Anterior cingulate cortex (tissue), 58 donors: ENCODE measurements at regions not wholly inside any gene's neighbourhood (a gene's known extent, or its start where the extent isn't known, plus 50 kb on each side); places are given as distances from the start of the nearest gene placed in this dataset.
"Not testable (repeated sequence)": the region's sequence is repeated elsewhere in the genome, so short reads cannot be mapped to it uniquely, and the experiment has no call there.

ENCODE experiments used
- DNase-seq, 58 donors: peaks; one replicate each; lab custom pipeline; 2025; lab: John Stamatoyannopoulos, UW

DNA sequence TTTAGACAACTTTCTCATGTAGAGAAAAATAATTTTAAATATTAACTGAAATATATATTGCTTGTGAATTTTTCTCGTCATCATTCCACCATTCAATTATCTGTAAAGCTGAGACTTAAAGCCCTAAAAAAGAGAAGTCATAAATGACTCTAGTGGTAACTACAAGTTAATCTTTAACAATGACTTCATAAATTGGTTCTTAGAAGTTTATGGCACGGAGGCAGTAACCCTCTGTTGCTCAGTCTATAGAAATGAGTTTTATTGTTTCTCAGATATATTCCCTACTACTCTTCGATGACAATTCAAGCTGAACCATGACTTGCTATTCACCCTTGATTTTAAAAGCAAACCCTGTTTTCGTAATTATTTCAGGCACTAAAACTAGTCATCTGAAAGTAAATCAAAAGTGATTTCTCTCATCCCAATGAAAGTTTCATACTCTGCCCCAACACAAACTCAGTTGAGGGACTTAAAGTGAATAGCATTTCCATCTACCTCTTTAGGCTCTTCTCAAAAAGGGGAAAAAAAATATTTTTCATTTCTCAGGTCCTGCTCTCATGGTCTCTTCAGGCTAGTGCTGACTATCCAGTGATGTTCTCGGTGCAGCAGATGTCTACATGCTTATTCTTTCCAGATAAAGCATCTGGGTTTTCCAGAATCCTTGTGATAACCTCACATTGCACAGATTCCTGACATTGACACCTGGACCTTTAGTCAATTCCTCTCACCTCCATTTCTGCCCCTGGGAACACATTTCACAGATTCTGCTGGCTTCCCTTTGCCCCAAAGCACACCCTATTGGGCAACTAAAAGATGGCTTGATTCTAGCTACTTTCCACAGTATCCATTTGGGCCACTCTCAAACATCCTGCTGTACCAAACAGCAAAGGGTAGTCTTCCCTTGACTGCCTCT, 207.8 kb upstream of the LRATD1 start:
- DNase-seq, result no peak

DNA sequence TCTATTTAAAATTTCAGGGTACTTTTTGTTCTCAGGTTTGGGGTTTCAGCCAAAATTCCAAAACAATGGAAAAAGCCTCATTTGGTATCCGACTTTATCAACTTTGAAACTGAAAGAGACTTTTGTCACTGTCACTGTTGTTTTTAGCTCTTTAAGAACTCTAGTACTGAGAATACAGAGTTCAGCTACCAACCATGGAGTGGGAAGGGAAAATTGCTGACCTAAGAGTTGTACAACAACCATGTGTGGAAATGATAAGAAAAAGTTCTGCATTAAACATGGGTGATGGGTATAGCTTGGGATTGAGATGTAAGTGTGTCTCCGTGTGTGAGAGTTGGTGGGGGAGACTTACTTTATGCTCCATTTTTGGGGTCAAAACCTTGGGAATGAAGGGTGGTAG, 206.6 kb upstream of the LRATD1 start:
- DNase-seq, result no peak

DNA sequence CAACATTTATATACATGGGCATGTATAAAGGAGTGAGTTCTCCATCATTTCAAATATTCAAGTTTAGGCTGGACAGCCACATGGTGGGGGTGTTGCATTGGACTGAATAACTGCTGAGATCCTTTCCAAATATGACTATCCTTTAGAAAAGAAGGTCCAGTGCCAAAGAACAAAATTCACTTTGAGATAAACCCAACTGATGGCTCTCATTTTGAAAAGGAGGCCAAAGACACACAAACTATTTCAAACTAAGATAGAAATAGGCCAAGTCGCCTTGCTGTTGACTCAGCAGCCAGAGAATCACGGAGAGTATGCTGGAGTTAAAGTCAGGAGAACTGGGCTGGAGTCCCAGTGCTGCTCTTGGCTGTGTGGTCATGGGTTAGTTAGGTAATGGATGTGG, 204.5 kb upstream of the LRATD1 start:
- no peak for DNase-seq

DNA sequence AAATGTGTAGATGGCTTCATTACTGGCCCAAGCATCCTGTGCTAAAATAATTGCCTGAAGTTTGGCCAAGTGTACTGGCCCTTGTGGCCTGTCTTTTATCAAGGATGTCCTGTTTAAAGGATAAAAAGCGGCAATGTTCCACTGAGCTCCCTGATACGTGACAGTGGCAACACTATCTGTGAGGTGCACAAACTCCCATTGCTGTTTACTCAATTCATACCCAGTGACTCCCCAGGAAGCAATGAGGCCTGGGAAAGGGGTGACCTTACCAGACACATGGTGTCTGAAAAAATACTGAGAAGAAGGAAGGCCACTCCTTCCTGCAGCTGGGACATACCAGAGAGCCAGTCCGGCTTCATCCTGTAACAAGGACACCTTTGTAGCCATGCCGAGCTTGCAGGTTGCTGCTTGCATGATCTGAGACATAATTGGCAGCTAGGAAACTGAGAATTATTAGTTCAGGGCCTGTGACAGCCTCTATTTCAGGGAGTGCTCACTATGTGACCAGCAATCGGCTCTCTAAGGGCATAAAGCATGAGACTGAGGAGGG, 198.5 kb upstream of the LRATD1 start:
- no peak for DNase-seq

DNA sequence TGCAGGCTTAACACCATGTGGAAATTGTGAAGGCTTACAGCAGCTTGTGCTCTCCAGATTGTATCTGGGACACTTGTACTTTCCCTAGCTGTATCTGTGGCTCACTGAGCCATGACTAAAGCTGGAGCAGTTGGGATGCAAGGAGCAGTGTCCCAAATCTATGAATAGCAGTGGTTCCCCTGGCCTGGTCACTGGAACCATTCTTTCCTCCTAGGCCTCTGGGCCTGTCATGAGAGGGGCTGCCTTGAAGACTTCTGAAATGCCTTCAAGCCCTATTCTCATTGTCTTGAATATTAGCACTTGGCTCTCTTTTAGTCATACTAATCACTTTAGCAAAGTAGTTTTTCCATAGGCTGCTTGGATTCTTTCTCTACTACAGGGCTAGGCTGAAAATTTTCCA, 186.8 kb upstream of the LRATD1 start:
- DNase-seq, result no peak

DNA sequence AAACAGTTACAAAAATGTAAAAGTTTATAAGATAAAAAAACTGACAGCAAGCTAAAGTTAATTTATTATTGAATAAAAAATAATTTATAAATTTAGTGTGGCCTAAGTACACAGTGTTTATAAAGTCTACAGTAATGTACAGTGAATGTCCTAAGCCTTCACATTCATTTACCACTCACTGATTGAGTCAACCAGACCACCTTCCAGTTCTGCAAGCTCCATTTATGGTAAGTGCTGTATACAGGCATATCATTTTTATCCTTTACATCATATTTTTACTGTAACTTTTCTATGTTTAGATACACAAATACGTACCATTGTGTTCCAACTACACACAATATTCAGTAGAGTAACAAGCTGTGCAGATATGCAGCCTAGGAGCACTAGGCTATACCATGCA, 184.2 kb upstream of the LRATD1 start:
- no peak for DNase-seq

DNA sequence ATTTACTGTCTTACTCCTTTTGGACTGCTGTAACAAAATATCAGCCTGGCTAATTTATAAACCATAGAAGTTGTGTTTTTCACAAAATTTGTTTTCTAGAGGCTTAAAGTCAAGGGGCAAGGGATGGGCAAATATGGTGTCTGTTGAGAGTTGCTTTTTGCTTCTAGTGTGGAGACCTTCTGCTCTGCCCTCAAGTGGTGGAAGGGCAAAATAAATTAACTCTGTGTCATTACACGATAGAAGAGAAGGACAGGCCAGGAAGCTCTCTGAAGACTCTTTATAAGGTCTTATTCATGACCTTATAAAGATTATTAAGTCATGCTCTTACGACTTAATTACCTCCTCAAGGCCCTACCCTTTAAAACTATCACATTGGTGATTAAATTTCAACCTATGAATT, 181.2 kb upstream of the LRATD1 start:
- no peak for DNase-seq

DNA sequence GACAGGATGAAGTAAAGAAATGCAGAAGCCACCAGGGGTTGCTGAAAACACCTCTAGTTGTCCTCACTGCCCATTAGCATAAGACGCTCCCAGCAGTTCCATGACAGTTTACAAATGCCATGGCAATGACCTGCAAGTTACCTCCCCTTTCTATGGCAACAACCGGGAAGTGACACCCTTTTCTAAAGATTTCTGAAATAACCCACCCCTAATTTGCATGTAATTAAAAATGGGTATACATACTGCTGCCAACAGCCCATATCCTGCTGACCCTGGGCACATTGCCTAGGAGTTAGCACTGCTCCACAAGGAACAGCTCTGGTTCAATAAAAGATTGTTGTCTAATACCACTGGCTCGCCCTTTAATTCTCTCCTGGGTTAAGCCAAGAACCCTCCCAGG, 178.3 kb upstream of the LRATD1 start:
- DNase-seq, result no peak

DNA sequence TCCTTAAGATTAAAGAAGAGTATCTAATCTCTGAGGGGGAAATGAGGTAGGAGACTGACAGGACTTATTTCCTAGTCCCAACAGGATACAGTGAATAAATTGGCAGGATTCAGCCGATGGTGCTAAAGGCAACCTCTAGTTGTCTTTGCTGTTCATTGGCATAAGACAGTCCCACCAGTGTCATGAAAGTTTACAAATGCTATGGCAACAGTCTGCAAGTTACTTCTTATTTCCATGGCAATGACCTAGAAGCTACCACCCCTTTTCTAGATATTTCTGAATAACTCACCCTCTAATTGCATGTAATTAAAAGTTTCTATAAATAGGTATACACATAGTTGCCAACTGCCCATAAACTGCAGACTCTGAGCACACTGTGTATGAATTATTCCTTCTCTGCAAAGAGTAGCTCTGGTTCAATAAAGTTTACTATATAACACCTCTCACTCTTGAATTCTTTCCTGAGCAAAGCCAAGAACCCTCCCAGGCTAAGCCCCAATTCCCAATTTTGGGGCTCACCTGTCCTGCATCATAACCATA, 172.7 kb upstream of the LRATD1 start:
- DNase-seq, result no peak

DNA sequence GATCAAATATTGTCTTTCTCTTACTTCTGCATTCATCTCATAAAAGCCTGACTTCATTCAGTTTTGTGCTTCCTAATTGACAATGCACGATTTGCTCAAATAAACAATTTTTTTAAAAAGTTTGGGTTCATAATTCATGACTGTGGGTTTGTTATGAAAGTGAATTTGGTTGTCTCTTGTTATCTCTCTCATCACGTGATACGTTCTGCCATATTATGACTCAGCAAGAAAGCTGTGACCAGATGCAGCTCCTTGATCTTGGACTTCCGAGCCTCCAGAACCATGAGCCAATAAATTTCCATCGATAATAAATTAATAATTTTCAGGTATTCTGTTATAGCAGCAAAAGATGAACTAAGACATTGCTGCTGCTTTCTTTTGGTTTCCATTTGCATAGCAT, 156.5 kb upstream of the LRATD1 start:
- DNase-seq, result no peak

DNA sequence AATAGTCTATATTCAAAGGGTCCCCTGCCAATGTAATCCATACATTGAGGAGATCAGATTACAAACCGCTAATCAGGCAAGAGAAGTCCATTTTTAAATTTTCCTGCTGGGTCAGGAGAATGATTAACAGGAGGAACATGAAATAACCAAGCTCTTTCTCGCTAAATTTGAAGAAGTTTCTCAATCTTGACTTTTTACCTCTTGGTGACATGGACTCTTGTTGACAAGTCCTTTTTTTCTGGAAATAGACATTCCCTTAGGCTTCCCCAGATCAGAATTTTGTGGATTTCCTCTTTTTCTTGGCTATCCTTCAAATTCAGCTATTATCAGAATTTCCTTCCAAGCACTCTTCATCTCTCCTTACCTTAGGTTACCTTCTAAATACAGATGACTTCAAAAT, 153.0 kb upstream of the LRATD1 start:
- DNase-seq, result no peak

DNA sequence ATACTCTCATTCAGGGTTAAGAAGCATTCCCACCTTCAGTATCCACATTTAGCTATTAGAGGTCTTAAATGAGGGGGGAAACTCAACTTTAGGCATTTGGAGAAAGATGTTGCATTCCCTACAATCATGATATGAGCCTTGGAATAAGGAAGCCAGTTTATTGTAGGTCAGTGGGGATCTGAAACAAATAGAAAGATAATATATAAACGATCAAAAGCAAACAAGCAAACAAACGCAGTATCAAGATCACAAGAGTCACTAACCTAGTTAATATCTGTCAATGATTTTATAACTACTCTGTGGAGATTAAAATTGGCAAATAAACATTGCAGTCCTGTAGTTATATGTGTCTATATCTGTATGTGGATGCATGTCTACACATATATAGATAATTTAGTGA, 152.4 kb upstream of the LRATD1 start:
- no peak for DNase-seq

DNA sequence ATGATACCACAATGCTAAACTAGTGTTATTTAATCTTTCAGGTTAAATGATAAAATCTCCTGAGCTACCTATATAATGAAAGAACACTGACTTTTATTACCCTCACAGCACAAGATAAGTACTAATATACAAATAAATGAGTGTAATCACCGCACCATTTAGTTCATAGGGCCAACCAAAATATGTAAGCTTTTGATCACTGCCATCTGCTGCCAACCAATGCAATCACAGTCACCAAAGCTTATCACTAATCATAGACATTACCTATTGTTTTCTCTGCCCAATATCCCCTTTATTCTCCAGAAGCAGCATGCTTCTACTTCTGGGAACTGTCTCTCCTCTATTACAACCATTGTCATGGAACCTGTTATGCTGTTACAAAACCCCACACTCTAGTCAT, 151.6 kb upstream of the LRATD1 start:
- no peak for DNase-seq

DNA sequence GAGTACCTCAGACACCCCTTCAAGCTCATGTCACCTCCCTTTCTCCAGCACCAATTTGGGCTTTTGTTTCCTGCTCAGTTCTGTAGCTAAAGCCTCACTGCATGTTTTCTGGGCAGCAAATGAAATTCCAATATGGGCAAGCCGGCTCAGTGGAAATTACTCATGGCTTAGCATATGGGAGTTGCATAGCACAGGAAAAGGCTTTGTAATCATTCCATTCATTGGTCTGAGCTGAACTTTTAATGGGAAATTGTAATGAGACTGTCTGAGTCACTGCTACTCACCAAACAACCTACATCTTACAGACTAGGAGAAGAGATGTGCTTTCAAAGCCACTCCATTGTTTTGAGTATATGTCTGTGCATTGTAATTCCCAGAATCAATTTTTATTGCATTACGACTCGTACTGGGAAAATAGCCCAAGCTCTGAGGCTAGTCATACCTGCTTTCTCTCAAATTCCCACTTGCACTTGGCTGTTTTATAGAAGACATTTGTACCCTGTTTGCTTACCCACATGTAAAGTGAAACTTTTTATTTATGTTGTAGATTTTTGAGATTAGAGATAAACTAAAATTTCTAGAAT, 139.5 kb upstream of the LRATD1 start:
- no peak for DNase-seq

DNA sequence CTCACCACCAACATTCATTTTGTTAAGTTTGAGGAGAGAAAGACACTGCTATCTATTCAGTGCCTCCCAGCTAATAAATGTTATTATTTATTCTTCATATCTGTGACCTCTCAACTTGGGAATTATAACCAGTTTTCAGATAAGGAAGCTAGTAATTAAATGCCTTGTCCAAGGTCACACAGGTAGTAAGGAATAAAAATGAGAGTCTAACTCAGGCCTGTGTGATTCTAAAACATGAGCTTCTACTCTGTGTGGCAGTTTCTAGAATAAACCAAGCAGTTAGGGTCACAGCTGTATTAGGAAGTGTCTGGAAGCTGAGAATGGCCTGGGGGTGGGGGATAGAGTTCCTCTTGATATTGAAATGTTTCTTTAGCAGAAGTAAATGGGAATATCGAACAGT, 137.8 kb upstream of the LRATD1 start:
- no peak for DNase-seq

DNA sequence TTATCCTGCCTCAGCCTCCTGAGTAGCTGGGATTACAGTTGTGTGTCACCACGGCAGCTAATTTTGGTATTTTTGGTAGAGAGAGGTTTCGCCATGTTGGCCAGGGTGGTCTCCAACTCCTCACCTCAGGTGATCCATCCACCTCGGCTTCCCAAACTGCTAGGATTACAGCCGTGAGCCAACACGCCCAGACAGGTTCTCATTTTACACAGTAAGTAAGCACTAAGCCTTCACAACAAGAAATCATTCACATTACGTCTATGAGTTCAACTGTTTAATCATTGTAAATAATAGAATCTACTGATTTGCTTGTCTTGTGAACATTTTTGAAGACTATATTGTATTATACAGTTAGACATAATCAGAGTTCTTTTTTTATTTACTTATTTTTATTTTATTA, 131.5 kb upstream of the LRATD1 start:
- no peak for DNase-seq

DNA sequence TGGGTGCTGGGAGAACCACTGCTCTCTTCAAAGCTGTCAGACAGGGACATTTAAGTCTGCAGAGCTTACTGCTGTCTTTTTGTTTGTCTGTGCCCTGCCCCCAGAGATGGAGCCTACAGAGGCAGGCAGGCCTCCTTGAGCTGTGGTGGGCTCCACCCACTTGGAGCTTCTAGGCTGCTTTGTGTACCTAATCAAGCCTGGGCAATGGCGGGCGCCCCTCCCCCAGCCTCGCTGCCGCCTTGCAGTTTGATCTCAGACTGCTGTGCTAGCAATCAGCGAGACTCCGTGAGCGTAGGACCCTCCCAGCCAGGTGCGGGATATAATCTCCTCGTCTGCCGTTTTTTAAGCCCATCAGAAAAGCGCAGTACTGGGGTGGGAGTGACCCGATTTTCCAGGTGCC, 125.6 kb upstream of the LRATD1 start:
- DNase-seq, result not testable (repeated sequence)

DNA sequence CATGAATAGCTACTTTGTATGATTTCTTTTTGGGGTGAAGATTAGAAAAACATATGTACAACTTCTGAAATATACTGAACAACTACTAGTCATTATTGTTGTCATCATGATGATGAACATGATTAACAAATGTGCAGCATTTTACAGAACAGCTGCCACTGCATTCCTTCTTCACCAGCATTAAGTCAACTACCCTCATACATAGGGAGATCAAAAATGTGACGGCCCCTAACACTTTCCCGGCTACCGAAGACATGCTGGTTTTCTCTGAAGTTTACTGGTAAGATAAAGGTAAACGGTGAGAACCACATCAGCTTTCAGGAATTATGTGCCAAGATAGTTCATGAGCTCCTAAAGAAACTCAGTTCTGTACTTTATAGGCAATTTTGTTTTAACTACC, 121.0 kb upstream of the LRATD1 start:
- no peak for DNase-seq

DNA sequence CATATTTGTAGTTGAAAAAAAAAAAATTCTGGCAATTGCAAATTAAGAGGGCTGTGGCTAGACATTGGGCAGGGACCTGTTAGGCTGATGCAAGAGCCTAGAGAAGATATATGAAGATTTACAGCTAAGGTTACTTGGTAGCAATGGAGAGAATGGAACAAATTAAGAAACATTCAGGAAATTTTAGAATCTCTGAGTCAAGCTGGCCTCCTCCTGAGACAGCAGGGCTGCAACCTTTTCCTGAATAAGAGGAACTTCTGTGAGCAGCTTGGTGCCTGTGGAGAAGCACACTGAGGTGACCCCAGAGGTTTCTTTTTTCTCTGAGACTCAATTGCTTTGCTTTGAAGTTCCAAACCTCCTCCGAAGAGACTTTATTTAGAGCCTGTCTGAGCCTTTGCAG, 118.6 kb upstream of the LRATD1 start:
- peak in 1 of 58 donors; percentile 6 for DNase-seq

DNA sequence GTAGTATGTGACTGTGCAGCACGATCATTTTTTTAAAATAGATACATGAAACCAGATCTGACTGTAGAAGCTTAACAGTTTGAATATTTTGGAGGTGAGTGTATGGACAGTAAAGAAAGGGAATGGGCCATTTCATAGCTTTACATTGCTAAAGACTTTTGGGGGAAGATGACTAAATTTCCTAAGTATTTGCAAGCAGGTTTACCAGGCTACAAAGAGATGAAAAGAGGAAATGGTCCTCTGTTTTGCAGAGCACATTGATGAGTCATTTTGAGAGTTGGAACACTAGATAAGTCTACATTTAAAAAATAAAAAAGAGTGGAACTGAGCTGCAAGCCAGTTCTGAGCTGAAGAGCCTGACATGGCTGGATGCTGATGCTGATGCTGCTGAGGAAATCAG, 115.7 kb upstream of the LRATD1 start:
- peak in 3 of 58 donors; percentile 4 to 29 (median 8) for DNase-seq

DNA sequence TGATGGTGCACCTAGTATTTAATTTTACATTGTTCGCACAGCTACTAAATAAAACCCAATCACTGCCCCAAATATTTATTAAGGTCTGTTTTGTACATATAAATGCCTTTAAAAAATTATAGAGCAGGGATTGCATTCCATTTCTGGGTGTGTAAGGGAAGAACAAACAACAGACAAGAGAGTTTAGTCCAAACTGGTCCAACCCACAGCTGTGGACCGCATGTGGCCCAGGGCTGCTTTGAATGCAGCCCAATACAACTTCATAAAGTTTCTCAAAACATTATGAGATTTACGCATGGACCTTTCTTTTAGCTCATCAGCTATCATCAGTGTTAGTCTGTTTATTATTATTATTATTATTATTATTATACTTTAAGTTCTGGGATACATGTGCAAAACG, 114.8 kb upstream of the LRATD1 start:
- no peak for DNase-seq
